Endothelial cell of umbilical vein (primary cell): ENCODE measurements at regions not wholly inside any gene's neighbourhood (a gene's known extent, or its start where the extent isn't known, plus 50 kb on each side); places are given as distances from the start of the nearest gene placed in this dataset.
"Not testable (repeated sequence)": the region's sequence is repeated elsewhere in the genome, so short reads cannot be mapped to it uniquely, and the experiment has no call there.

ENCODE experiments used
- BruUV-seq: library from RNA; stranded (reverse); fragments of 400-500 nt; replicated peaks from 2 replicates; lab custom pipeline; 2021; lab: Mats Ljungman, UMichigan
- CTCF ChIA-PET: fragments of 300-600, 350-600 bp; sonication (Branson Sonifier 250); formaldehyde crosslinking; loops from one replicate; lab custom pipeline; 2021; ENCODE audit warnings: antibody characterized with exemption, inconsistent platforms; lab: Charles Lee
- POLR2A ChIA-PET: fragments of 300-600, 350-600 bp; sonication (Branson Sonifier 250); formaldehyde crosslinking; loops from one replicate; lab custom pipeline; 2021; ENCODE audit warnings: antibody characterized with exemption, inconsistent platforms; lab: Charles Lee
- DNase-seq: peaks from one replicate; pipeline ENCODE4 v3.0.0-alpha.2; 2011; ENCODE audit warnings: low read depth, low spot score
- FAIRE-seq: peaks from 2 replicates; lab custom pipeline; 2011; peaks lifted over from hg19 to GRCh38; lab: Jason Lieb, UNC
- H2AFZ ChIP-seq: 2 replicates; pipeline ENCODE4 v1.6.0; 2012; ENCODE audit warnings: low read depth, low read length, control low read depth, inconsistent platforms
- H3K27ac ChIP-seq: 2 replicates; pipeline ENCODE4 v1.5.1; 2011; ENCODE audit warnings: low read depth, mild to moderate bottlenecking, control low read depth, low read length, moderate library complexity; ENCODE audit not compliant: insufficient read depth
- H3K27me3 ChIP-seq, 2 experiments: 2 replicates each; pipeline versions ENCODE4 v1.6.0 to v1.6.1; 2011; ENCODE audit warnings: low read length in 2 of 2, mixed read lengths in 1 of 2; ENCODE audit not compliant: control insufficient read depth in 2 of 2, insufficient read depth in 2 of 2
- H3K36me3 ChIP-seq, 2 experiments: 2 replicates in 1 of 2; 3 replicates in 1 of 2; pipeline ENCODE4 v1.5.1; 2011; ENCODE audit warnings: low read length in 2 of 2, mild to moderate bottlenecking in 1 of 2, moderate library complexity in 1 of 2; ENCODE audit not compliant: control insufficient read depth in 2 of 2, insufficient read depth in 2 of 2; ENCODE audit errors: extremely low read depth in 1 of 2
- H3K4me1 ChIP-seq: 3 replicates; pipeline ENCODE4 v1.5.1; 2011; ENCODE audit warnings: mild to moderate bottlenecking, low read length; ENCODE audit not compliant: control insufficient read depth, insufficient read depth; ENCODE audit errors: extremely low read depth
- H3K4me2 ChIP-seq: 2 replicates; pipeline ENCODE4 v1.6.1; 2011; ENCODE audit warnings: low read length, control low read depth, mixed read lengths; ENCODE audit not compliant: insufficient read depth
- H3K4me3 ChIP-seq, 3 experiments: fragments of 200-600 bp in 1 of 3; sonication (generic), shearing (Covaris generic) in 1 of 3; replicated peaks in 1 of 3; 2 replicates each; pipeline ENCODE4 v1.5.1; 2011 to 2016; ENCODE audit warnings: control low read depth in 3 of 3, low read length in 3 of 3, mild to moderate bottlenecking in 2 of 3, inconsistent platforms in 1 of 3, low read depth in 1 of 3, moderate library complexity in 1 of 3; ENCODE audit not compliant: insufficient read depth in 1 of 3
- H3K79me2 ChIP-seq: 2 replicates; pipeline ENCODE4 v1.6.0; 2012; ENCODE audit warnings: low read length, inconsistent platforms; ENCODE audit not compliant: control insufficient read depth, insufficient read depth
- H3K9ac ChIP-seq: replicated peaks from 2 replicates; pipeline ENCODE3; 2011; ENCODE audit warnings: low read length, control low read depth; ENCODE audit not compliant: insufficient read depth; ENCODE audit errors: extremely low read depth
- H3K9me1 ChIP-seq: replicated peaks from 3 replicates; pipeline ENCODE4 v1.6.0; 2011; ENCODE audit warnings: mild to moderate bottlenecking, low read length; ENCODE audit not compliant: control insufficient read depth, insufficient read depth; ENCODE audit errors: extremely low read depth
- H3K9me3 ChIP-seq: replicated peaks from 2 replicates; pipeline ENCODE4 v1.5.1; 2012; ENCODE audit warnings: low read length, inconsistent platforms; ENCODE audit not compliant: control insufficient read depth, insufficient read depth
- H4K20me1 ChIP-seq: replicated peaks from 2 replicates; pipeline ENCODE3; 2011; ENCODE audit warnings: mild to moderate bottlenecking, low read length; ENCODE audit not compliant: control insufficient read depth, insufficient read depth; ENCODE audit errors: extremely low read depth
- CTCF ChIP-seq, 2 donors: IDR thresholded peaks; 1 replicate in 1 of 2; 2 replicates in 1 of 2; pipeline ENCODE4 v1.5.1; 2011; ENCODE audit warnings: low read length in 2 of 2, mild to moderate bottlenecking in 2 of 2, moderate library complexity in 2 of 2, control low read depth in 1 of 2, inconsistent platforms in 1 of 2, low read depth in 1 of 2; ENCODE audit not compliant: insufficient read depth in 1 of 2; ENCODE audit errors: extremely low read depth in 1 of 2
- EZH2 ChIP-seq: IDR thresholded peaks from 2 replicates; pipeline ENCODE4 v1.6.1; 2012; ENCODE audit warnings: borderline replicate concordance, low read depth, mild to moderate bottlenecking, moderate library complexity, low read length, inconsistent platforms; ENCODE audit not compliant: severe bottlenecking
- FOS ChIP-seq: IDR thresholded peaks from 2 replicates; pipeline ENCODE4 v1.6.1; 2011; ENCODE audit warnings: mild to moderate bottlenecking, low read length, moderate library complexity, borderline replicate concordance; ENCODE audit not compliant: insufficient read depth
- GATA2 ChIP-seq: IDR thresholded peaks from 2 replicates; pipeline ENCODE4 v1.7.0; 2011; ENCODE audit warnings: low read depth, mild to moderate bottlenecking, moderate library complexity, mixed read lengths, low read length; ENCODE audit not compliant: insufficient read length, insufficient read depth
- JUN ChIP-seq: IDR thresholded peaks from 2 replicates; pipeline ENCODE4 v1.6.1; 2011; ENCODE audit warnings: borderline replicate concordance, low read depth; ENCODE audit not compliant: insufficient read length, insufficient read depth
- MAX ChIP-seq: IDR thresholded peaks from 2 replicates; pipeline ENCODE4 v1.6.1; 2011; ENCODE audit not compliant: insufficient read depth, insufficient read length
- MYC ChIP-seq: IDR thresholded peaks from one replicate; pipeline ENCODE4 v1.6.1; 2011; ENCODE audit warnings: mild to moderate bottlenecking, low read depth, low read length
- POLR2A ChIP-seq: IDR thresholded peaks from 2 replicates; pipeline ENCODE4 v1.6.1; 2012; ENCODE audit warnings: low read depth, mild to moderate bottlenecking, control low read depth, low read length
- POLR2AphosphoS5 ChIP-seq: IDR thresholded peaks from 2 replicates; pipeline ENCODE4 v1.6.1; 2012; ENCODE audit warnings: low read depth, mild to moderate bottlenecking, control low read depth, low read length, moderate library complexity; ENCODE audit not compliant: insufficient read depth
- dilution Hi-C: fragments of 300-500 bp; cut with MboI; formaldehyde crosslinking; loops from one replicate; pipeline ENCODE4 v1.15.0; 2019; ENCODE audit warnings: low sequenced_read_pairs; ENCODE audit not compliant: extremely low pct_ligation_motif_present
- intact Hi-C: fragments of 100-400 bp; cut with micrococcal nuclease; formaldehyde crosslinking; loops from one replicate; pipeline ENCODE4 v1.10.0; 2022

- no peaks in the 10 kb centered on the region for H3K27me3 ChIP-seq
- H3K9ac ChIP-seq: no peak overlapping the region
- no TSS peak for BruUV-seq
- H2AFZ ChIP-seq: no peak overlapping the region
- no peaks in the 10 kb centered on the region for H3K9me1 ChIP-seq
- no peak overlapping the region for H3K4me2 ChIP-seq
- no peaks in the 10 kb centered on the region for H4K20me1 ChIP-seq
- no peaks in the 10 kb centered on the region for H3K9me3 ChIP-seq
- ChIA-PET POLR2A (no interaction called here), CTCF (no interaction called here)
- H3K36me3 ChIP-seq: no peaks in the 10 kb centered on the region
- no peak overlapping the region for H3K4me3 ChIP-seq
- H3K27ac ChIP-seq: no peak overlapping the region
- TF ChIP-seq POLR2A: no peak
- no peak for TF ChIP-seq FOS
- TF ChIP-seq EZH2: no peak
- TF ChIP-seq JUN: no peak
- TF ChIP-seq GATA2: no peak
- TF ChIP-seq POLR2AphosphoS5: no peak
- no peak for TF ChIP-seq MAX
- TF ChIP-seq CTCF (IDR thresholded peaks at IDR 0.05; ENCODE audit: extremely low read depth in 1 of 2, insufficient read depth in 1 of 2, low read depth in 1 of 2, low read length in 2 of 2): no peak
- TF ChIP-seq MYC: no peak
- dilution Hi-C loops (no loop called here), intact Hi-C loops (no loop called here)
- FAIRE-seq (no peak), DNase-seq (no peak)
- H3K79me2 ChIP-seq: no peaks in the 10 kb centered on the region
- H3K4me1 ChIP-seq: no peaks in the 10 kb centered on the region
Observed at GRCh38 chr2:113357071-113357470, 78.3 kb upstream of the PAX8 start.

GRCh38 chr2:113356284-113356683, 77.6 kb upstream of the PAX8 start:
- H3K9me3 ChIP-seq, POLR2A ChIA-PET, FAIRE-seq, H3K27ac ChIP-seq, H3K9me1 ChIP-seq, H3K27me3 ChIP-seq, H3K36me3 ChIP-seq, H3K79me2 ChIP-seq, DNase-seq, H3K4me2 ChIP-seq, H4K20me1 ChIP-seq, H3K4me1 ChIP-seq, dilution Hi-C loops, H3K9ac ChIP-seq, H2AFZ ChIP-seq, BruUV-seq, intact Hi-C loops, H3K4me3 ChIP-seq, CTCF ChIA-PET: not testable (repeated sequence)

- CTCF ChIA-PET, BruUV-seq, H4K20me1 ChIP-seq, H3K9me1 ChIP-seq, DNase-seq, intact Hi-C loops, H3K4me3 ChIP-seq, H3K27ac ChIP-seq, H3K4me1 ChIP-seq, H3K36me3 ChIP-seq, H3K27me3 ChIP-seq, H2AFZ ChIP-seq, H3K9me3 ChIP-seq, dilution Hi-C loops, H3K9ac ChIP-seq, H3K4me2 ChIP-seq, POLR2A ChIA-PET, H3K79me2 ChIP-seq, FAIRE-seq: not testable (repeated sequence)
Observed at GRCh38 chr2:113355339-113356015, 76.8 kb upstream of the PAX8 start.
